ENCODE measurements at regions not wholly inside any gene's neighbourhood (a gene's known extent, or its start where the extent isn't known, plus 50 kb on each side); places are given as distances from the start of the nearest gene placed in this dataset.

DNA sequence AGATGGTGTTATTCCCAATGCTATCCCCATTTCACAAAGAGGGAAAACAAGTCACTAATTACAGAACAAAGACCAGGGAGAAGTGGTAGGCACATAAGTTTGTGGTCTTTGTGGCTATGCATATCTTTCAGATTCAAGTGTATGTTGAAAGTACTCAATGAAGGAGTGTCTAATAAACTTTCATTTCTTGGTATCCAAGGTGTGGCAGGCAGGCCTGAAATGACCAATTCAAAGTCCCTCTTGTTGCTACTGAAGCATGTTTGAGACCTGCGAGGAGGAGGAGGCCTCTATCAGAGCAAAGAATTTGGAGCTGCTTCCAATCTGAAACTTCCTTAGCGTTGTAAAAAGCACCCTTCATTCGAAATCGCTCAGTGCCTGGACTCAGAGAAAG lies 60.9 kb upstream of the KLF7 start:
- no peak for TF ChIP-seq EZH2 (IDR thresholded peaks at IDR 0.05; ENCODE audit: borderline replicate concordance, insufficient read depth, low read depth, low read length, poor library complexity, severe bottlenecking)
- TF ChIP-seq, protein P1, sequence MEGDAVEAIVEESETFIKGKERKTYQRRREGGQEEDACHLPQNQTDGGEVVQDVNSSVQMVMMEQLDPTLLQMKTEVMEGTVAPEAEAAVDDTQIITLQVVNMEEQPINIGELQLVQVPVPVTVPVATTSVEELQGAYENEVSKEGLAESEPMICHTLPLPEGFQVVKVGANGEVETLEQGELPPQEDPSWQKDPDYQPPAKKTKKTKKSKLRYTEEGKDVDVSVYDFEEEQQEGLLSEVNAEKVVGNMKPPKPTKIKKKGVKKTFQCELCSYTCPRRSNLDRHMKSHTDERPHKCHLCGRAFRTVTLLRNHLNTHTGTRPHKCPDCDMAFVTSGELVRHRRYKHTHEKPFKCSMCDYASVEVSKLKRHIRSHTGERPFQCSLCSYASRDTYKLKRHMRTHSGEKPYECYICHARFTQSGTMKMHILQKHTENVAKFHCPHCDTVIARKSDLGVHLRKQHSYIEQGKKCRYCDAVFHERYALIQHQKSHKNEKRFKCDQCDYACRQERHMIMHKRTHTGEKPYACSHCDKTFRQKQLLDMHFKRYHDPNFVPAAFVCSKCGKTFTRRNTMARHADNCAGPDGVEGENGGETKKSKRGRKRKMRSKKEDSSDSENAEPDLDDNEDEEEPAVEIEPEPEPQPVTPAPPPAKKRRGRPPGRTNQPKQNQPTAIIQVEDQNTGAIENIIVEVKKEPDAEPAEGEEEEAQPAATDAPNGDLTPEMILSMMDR (IDR thresholded peaks at IDR 0.05), result no peak

Data from B cell (primary cell).